WERI-Rb-1 (cell line): ENCODE measurements at regions not wholly inside any gene's neighbourhood (a gene's known extent, or its start where the extent isn't known, plus 50 kb on each side); places are given as distances from the start of the nearest gene placed in this dataset.
A peak's percentile ranks its signal among the peaks of the same experiment; 100 is the strongest.

Experiments used
- DNase-seq: peaks from one replicate; pipeline ENCODE4 v3.0.0-alpha.2; 2020
- H3K27ac ChIP-seq: fragments of 250-450 bp; sonication (Bioruptor Pico); 2 replicates; pipeline ENCODE4 v1.5.1; 2020; ENCODE audit warnings: mild to moderate bottlenecking, moderate library complexity
- H3K27me3 ChIP-seq: fragments of 250-450 bp; sonication (Bioruptor Pico); 2 replicates; pipeline ENCODE4 v1.5.1; 2021; ENCODE audit warnings: mild to moderate bottlenecking, low read depth, moderate library complexity; ENCODE audit not compliant: insufficient read depth, severe bottlenecking
- H3K36me3 ChIP-seq: fragments of 250-450 bp; sonication (Bioruptor Pico); 2 replicates; pipeline ENCODE4 v1.5.1; 2020; ENCODE audit warnings: mild to moderate bottlenecking, moderate library complexity
- H3K4me3 ChIP-seq: 2 replicates; pipeline ENCODE4 v1.5.1; 2011; ENCODE audit warnings: low read depth, mild to moderate bottlenecking, control low read depth, low read length
- H3K9me3 ChIP-seq: fragments of 250-450 bp; sonication (Bioruptor Pico); 2 replicates; pipeline ENCODE4 v1.5.1; 2021; ENCODE audit warnings: mild to moderate bottlenecking, moderate library complexity; ENCODE audit not compliant: severe bottlenecking
- TF ChIP-seq, protein P1 (sequence below): IDR thresholded peaks from 2 replicates; pipeline ENCODE4 v1.5.1; 2011; ENCODE audit warnings: low read depth, mild to moderate bottlenecking, control low read depth, inconsistent platforms, low read length

DNA sequence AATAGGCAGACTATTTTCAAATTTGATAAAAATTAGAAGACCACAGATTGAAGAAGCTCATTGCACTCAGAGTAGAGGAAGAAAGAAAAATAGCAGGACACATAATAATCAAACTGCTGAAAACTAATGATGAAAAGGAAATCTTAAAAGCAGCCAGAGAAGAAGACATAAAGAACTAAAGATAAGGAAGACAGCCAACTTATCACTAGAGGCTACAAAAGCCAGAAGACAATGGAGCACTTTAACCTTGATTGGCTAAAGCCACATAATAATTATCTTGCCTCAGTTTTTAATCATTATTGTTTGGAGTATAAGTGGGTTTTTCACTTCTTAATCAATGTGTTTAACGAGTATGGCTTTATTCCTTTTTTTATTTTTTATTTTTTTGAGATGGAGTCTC, 397.6 kb downstream of the RNF144B start:
- TF ChIP-seq, protein P1, sequence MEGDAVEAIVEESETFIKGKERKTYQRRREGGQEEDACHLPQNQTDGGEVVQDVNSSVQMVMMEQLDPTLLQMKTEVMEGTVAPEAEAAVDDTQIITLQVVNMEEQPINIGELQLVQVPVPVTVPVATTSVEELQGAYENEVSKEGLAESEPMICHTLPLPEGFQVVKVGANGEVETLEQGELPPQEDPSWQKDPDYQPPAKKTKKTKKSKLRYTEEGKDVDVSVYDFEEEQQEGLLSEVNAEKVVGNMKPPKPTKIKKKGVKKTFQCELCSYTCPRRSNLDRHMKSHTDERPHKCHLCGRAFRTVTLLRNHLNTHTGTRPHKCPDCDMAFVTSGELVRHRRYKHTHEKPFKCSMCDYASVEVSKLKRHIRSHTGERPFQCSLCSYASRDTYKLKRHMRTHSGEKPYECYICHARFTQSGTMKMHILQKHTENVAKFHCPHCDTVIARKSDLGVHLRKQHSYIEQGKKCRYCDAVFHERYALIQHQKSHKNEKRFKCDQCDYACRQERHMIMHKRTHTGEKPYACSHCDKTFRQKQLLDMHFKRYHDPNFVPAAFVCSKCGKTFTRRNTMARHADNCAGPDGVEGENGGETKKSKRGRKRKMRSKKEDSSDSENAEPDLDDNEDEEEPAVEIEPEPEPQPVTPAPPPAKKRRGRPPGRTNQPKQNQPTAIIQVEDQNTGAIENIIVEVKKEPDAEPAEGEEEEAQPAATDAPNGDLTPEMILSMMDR: no peak
- DNase-seq: no peak
- H3K27ac ChIP-seq: no peak overlapping the region
- H3K4me3 ChIP-seq: no peak overlapping the region
- no peaks in the 10 kb centered on the region for H3K27me3 ChIP-seq
- peaks cover 9% of the 10 kb centered on the region for H3K9me3 ChIP-seq
- no peaks in the 10 kb centered on the region for H3K36me3 ChIP-seq

DNA sequence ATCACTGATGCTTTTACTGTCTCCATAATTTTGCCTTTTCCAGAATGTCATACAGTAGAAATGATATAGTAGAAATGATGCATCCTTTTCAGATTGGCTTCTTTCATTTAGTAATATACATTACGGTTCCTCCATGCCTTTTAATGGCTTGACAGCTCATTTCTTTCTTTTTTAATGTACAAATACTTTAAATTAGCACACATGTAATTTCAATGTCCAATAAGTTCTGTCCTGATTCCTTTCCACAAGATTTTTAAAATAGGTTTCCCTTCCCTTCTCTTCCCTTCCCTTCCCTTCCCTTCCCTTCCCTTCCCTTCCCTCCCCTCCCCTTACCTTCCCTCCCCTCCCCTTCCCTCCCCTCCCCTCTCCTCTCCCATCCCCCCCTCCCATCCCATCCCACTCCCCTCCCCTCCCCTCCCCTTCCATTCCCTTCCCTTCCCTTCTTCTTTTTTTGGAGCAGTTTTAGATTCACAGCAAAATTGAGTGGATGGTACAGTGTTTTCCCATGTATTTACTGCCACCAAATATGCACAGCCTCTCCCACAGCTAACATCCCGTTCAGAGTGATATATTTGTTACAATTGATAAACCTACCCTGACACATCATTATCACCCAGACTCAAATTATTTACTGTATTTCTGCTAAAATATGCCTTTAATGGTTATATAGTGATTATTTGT, 398.8 kb downstream of the RNF144B start:
- TF ChIP-seq, protein P1: no peak
- no peaks in the 10 kb centered on the region for H3K36me3 ChIP-seq
- H3K9me3 ChIP-seq: peaks cover 9% of the 10 kb centered on the region
- no peak for DNase-seq
- H3K4me3 ChIP-seq: no peak overlapping the region
- no peaks in the 10 kb centered on the region for H3K27me3 ChIP-seq
- H3K27ac ChIP-seq: no peak overlapping the region

DNA sequence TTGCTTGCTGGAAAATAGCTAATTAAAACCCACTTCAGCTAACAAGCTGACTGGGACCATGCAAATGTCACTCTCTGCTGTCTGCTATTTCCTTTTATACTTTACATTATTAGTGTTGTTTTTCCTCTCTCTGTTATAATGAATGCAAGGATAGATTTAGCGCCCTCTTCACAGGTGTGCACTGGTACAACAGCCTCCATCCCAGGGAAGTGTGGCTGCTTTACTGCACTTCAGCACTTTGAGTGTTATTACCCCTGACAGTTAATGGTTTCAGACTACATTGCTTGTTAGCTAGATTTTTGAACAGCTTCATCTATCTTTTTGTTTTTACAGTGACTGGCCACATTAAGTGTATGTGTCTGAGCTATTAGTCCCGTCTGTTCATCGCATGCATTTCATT, 405.7 kb downstream of the RNF144B start:
- DNase-seq: peak; percentile 34
- H3K36me3 ChIP-seq: no peaks in the 10 kb centered on the region
- no peaks in the 10 kb centered on the region for H3K27me3 ChIP-seq
- TF ChIP-seq, protein P1: peak; percentile 28; the same call in 1 of the 2 replicates
- H3K27ac ChIP-seq: peak overlapping the region; percentile 47
- H3K4me3 ChIP-seq: no peak overlapping the region
- peaks cover 2% of the 10 kb centered on the region for H3K9me3 ChIP-seq

DNA sequence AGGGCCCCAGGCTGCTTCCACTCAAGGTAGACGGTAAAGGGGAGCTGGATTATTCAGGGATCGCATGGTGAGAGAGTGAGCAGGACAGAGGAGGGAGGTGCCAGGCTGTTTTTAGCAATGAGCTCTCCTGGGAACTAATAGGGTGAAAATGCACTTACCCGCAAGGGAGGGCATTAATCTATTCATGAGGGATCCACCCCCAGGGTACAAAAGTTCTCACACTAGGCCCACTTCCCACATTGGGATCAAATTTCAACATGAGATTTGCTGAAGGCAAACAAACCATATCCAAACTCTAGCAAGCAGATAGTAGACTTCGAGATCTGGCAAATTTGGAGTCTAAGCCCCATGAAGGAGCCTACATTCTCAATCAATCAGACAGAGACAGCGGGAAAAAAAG, 408.6 kb downstream of the RNF144B start:
- H3K36me3 ChIP-seq: no peaks in the 10 kb centered on the region
- no peak overlapping the region for H3K4me3 ChIP-seq
- no peak overlapping the region for H3K27ac ChIP-seq
- H3K27me3 ChIP-seq: no peaks in the 10 kb centered on the region
- no peak for DNase-seq
- H3K9me3 ChIP-seq: peaks cover 2% of the 10 kb centered on the region
- TF ChIP-seq, protein P1: no peak

DNA sequence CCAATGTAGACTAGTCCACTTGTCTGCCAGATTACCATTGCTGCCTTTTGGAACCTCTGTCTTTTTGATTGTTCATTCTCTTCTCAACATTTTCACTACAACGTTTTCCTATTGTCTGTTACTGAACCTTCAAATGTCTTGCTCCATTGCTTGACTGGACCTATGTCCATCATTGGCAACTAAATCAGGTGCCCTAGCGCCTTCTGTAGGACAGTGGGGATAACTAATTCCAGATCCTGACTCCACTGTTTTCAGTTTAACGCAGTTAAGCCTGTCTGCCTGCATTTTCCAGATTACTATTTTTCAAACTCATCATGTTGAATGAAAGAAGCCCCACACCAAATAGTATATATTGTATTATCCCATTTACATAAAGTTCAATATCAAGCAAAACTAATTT, 433.6 kb downstream of the RNF144B start:
- DNase-seq: peak; percentile 41
- TF ChIP-seq, protein P1: peak; percentile 59; the same call in 1 of the 2 replicates

More for the DNA sequence above, 433.6 kb downstream of the RNF144B start:
- H3K9me3 ChIP-seq: peaks cover 14% of the 10 kb centered on the region
- H3K36me3 ChIP-seq: no peaks in the 10 kb centered on the region
- H3K4me3 ChIP-seq: no peak overlapping the region
- H3K27me3 ChIP-seq: no peaks in the 10 kb centered on the region
- H3K27ac ChIP-seq: no peak overlapping the region
